GM12864 (cell line): ENCODE measurements at regions not wholly inside any gene's neighbourhood (a gene's known extent, or its start where the extent isn't known, plus 50 kb on each side); places are given as distances from the start of the nearest gene placed in this dataset.

Source experiments
- DNase-seq: peaks from one replicate; pipeline ENCODE4 v3.0.0-alpha.2; 2011; ENCODE audit warnings: low read depth
- H3K4me3 ChIP-seq: 2 replicates; pipeline ENCODE4 v1.5.1; 2011; ENCODE audit warnings: mild to moderate bottlenecking, low read depth, low read length, control low read depth
- TF ChIP-seq, protein P1 (sequence below): IDR thresholded peaks from 2 replicates; pipeline ENCODE4 v1.5.1; 2011; ENCODE audit warnings: low read depth, mild to moderate bottlenecking, moderate library complexity, low read length, control low read depth, inconsistent platforms; ENCODE audit errors: missing control alignments

DNA sequence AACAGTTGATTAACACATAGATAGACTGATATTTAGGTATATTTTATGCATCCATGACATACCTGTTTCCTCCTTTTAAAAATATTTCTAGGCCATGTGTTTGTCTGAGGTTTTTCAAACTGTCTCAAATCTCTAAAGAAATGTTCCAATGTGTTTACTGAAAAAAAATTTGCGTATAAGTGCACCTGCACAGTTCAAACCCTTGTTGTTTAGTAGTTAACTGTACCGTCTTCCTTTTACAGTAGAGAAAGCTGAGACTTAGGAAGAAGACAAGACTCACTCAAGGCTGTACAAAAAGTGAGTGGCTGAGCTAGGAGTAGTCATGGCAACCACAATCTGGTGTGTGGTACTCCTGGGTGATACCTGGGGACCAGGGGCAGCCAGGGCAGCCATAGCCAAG is 934.6 kb downstream of the VRK1 start:
- TF ChIP-seq, protein P1, sequence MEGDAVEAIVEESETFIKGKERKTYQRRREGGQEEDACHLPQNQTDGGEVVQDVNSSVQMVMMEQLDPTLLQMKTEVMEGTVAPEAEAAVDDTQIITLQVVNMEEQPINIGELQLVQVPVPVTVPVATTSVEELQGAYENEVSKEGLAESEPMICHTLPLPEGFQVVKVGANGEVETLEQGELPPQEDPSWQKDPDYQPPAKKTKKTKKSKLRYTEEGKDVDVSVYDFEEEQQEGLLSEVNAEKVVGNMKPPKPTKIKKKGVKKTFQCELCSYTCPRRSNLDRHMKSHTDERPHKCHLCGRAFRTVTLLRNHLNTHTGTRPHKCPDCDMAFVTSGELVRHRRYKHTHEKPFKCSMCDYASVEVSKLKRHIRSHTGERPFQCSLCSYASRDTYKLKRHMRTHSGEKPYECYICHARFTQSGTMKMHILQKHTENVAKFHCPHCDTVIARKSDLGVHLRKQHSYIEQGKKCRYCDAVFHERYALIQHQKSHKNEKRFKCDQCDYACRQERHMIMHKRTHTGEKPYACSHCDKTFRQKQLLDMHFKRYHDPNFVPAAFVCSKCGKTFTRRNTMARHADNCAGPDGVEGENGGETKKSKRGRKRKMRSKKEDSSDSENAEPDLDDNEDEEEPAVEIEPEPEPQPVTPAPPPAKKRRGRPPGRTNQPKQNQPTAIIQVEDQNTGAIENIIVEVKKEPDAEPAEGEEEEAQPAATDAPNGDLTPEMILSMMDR: no peak
- no peak for DNase-seq

DNA sequence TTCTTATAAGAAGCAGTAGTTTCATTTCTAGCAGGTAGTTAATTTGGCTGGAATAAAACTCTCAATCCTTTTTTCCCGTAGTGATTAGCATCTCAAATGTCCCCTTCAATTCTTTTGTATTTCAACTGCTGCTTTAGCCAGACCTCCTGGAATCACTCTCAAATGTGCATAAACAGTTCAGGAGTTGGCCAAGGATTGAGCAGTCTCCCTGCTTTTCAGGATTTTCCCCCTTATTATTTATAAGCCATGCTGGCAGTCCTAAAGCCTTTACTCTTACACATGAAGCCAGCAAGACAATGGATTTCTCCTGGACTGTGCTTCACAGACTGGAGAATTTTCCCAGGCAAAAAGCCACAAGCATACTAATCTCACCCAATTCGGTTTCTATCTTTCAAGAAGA is 950.1 kb downstream of the VRK1 start:
- TF ChIP-seq, protein P1: no peak
- H3K4me3 ChIP-seq: no peak overlapping the region
- no peak for DNase-seq

More for the DNA sequence above, 934.6 kb downstream of the VRK1 start:
- H3K4me3 ChIP-seq: no peak overlapping the region

DNA sequence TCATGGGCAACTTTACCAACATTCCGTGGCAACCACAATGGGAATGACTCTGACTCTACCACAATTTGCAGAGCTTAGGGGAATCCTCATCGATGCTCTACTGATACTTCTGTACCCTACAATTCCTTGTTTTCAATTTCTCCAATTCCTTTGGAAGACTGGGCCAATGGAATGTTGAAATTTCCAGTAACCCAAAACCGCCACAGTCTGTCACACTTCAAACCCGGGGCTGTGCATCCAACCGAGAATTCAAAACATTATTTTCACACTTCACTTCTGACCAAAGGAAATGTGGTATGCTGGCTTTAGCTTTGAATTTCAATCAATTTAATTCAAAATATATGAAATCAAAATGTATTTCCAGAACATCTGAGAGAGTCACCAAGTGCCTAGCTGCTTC is 951.4 kb downstream of the VRK1 start:
- DNase-seq: no peak
- TF ChIP-seq, protein P1: no peak
- H3K4me3 ChIP-seq: no peak overlapping the region

DNA sequence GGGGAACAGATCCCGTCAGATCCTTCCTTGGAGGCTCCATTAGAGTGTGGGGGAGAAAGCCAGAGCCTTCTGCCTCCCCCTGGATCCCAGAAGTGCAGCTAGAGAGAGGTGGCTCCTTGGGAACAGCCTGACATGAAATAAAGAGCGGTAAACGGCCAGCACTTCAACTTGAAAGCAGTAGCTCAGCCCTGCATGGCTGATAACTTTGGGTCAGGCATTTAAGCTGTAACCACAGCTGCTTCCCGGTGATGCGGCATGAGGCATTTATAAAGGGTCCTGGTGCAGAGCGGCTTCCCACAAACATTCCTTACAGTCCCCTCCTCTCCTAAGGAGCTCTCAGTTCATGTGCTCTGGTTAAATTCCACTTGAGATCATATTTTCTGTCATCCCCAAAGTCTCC is 960.3 kb downstream of the VRK1 start:
- H3K4me3 ChIP-seq: no peak overlapping the region
- no peak for DNase-seq
- TF ChIP-seq, protein P1: no peak

DNA sequence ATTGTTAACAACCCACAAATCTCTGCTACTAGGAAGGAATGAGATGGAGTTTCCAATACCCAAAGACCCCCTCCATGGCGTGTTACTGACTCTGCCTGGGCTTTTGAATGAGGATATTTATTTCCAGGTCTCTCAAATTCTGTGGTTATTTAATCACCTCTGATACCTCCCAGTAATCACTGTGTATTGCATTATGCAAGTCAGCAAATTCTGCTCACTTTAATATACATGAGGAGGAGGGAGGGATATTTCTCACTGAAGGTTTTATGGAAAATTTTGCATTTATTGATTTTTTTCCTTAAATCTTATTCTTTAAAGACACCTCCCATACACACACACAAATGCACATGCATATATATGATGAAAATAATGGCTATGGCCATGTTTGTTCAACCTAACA is 962.9 kb downstream of the VRK1 start:
- H3K4me3 ChIP-seq: no peak overlapping the region
- DNase-seq: no peak
- TF ChIP-seq, protein P1: no peak

DNA sequence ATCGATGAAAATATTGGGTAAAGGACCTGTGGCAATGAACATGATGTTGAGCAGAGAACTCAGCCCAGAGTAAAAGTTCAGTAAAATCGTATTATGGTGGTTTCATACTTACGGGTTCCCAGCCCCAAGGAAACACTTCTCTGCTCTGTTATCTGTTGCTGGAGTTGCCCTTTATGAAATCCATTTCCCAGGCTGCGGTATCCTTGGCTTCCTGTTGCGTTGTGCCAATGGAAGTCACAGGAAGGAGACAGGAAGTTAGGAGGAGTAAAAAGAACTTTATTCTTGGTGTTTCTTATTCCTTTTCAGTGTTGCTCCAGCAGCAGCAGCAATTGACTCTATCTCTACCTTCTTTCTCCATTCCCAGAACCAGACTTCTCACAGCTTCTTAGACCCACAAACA is 965.2 kb downstream of the VRK1 start:
- DNase-seq: no peak
- H3K4me3 ChIP-seq: no peak overlapping the region
- TF ChIP-seq, protein P1: no peak

DNA sequence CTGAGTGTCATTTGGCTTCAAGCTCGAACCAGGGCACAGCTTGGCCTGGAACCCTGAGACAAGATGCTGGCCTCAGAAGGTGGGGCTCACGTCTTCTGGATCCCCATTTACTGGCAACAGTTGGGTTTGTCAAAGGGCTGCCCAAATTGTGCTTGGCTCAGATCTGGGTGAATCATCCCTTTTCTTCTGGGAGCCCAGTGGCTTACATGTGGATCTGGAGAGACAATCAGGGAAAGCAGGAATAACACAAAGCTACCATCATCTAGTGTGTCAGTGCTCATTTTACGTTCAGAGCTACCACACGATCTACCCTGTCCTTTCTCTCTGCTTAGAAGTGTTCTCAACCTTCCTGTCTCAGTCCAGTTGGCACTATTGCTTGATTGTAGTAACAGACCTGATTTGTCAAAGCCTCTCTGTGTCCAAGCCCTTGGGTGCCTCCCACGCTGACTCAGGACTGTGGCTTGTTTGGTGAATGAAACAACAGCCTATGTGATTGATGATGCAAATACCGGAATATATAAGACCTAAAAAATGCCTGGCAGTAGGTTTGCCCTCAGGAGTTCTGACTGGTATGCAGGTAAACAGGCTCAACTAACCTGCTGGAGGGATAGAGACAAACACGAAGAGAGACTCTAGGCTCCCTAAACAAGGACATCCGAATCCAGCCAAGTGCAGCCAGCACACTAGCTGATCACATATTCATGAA is 974.3 kb downstream of the VRK1 start:
- TF ChIP-seq, protein P1: no peak
- DNase-seq: no peak
- no peak overlapping the region for H3K4me3 ChIP-seq
